ENCODE measurements at regions not wholly inside any gene's neighbourhood (a gene's known extent, or its start where the extent isn't known, plus 50 kb on each side); places are given as distances from the start of the nearest gene placed in this dataset.
A peak's percentile ranks its signal among the peaks of the same experiment; 100 is the strongest.

GRCh38 chr10:109726473-109726872 is 196.8 kb downstream of the XPNPEP1 start:
- intact Hi-C loops (cut with DNase I; ENCODE audit: low total_unique reads), result no loop called here

GRCh38 chr10:109723305-109723704 is 200.0 kb downstream of the XPNPEP1 start:
- TF ChIP-seq CTCF (IDR thresholded peaks at IDR 0.05) (no peak), POLR2A (IDR thresholded peaks at IDR 0.05) (no peak)
- no peaks in the 10 kb centered on the region for H3K4me1 ChIP-seq
- WGBS, 2 donors, result 57 to 58% methylated on average over 3 of the region's 3 CpGs
- DNase-seq, result no peak
- H3K27me3 ChIP-seq, result no peaks in the 10 kb centered on the region
- H3K4me3 ChIP-seq, result no peak overlapping the region
- intact Hi-C loops (cut with DNase I; ENCODE audit: low total_unique reads), result no loop called here
- H3K36me3 ChIP-seq (ENCODE audit: low read depth, missing control alignments), result no peaks in the 10 kb centered on the region
- no peak overlapping the region for H3K27ac ChIP-seq
- H3K9me3 ChIP-seq, result no peaks in the 10 kb centered on the region

More at GRCh38 chr10:109726473-109726872, 196.8 kb downstream of the XPNPEP1 start:
- DNase-seq, result no peak
- TF ChIP-seq POLR2A (IDR thresholded peaks at IDR 0.05) (no peak), CTCF (IDR thresholded peaks at IDR 0.05) (no peak)
- no peaks in the 10 kb centered on the region for H3K36me3 ChIP-seq (ENCODE audit: low read depth, missing control alignments)
- no peak overlapping the region for H3K4me3 ChIP-seq
- H3K4me1 ChIP-seq, result no peaks in the 10 kb centered on the region
- no peaks in the 10 kb centered on the region for H3K9me3 ChIP-seq
- no peaks in the 10 kb centered on the region for H3K27me3 ChIP-seq
- 33 to 40% methylated on average over 2 of the region's 2 CpGs for WGBS, 2 donors
- H3K27ac ChIP-seq, result peak overlapping the region in 1 of 2 donors; percentile 53

- no peaks in the 10 kb centered on the region for H3K4me1 ChIP-seq
- H3K4me3 ChIP-seq, result no peak overlapping the region
- no peaks in the 10 kb centered on the region for H3K36me3 ChIP-seq (ENCODE audit: low read depth, missing control alignments)
- H3K9me3 ChIP-seq, result no peaks in the 10 kb centered on the region
- DNase-seq, result no peak
- no peak for TF ChIP-seq CTCF (IDR thresholded peaks at IDR 0.05)
- no peak for TF ChIP-seq POLR2A (IDR thresholded peaks at IDR 0.05)
- intact Hi-C loops (cut with DNase I; ENCODE audit: low total_unique reads), result no loop called here
- H3K27me3 ChIP-seq, result no peaks in the 10 kb centered on the region
- H3K27ac ChIP-seq, result no peak overlapping the region
- 96% methylated on average over 3 of the region's 3 CpGs for WGBS, 2 donors
Measured at GRCh38 chr10:109721453-109722064, 201.8 kb downstream of the XPNPEP1 start.

- H3K27me3 ChIP-seq, result no peaks in the 10 kb centered on the region
- H3K27ac ChIP-seq, result no peak overlapping the region
- no peak for DNase-seq
- TF ChIP-seq CTCF (IDR thresholded peaks at IDR 0.05) (no peak), POLR2A (IDR thresholded peaks at IDR 0.05) (no peak)
- H3K36me3 ChIP-seq (ENCODE audit: low read depth, missing control alignments), result no peaks in the 10 kb centered on the region
- 63 to 73% methylated on average over 1 of the region's 1 CpG for WGBS, 2 donors
- no peaks in the 10 kb centered on the region for H3K4me1 ChIP-seq
- no peak overlapping the region for H3K4me3 ChIP-seq
- no peaks in the 10 kb centered on the region for H3K9me3 ChIP-seq
- intact Hi-C loops (cut with DNase I; ENCODE audit: low total_unique reads), result no loop called here
Measured at GRCh38 chr10:109706026-109706560, 217.2 kb downstream of the XPNPEP1 start.

Measured in testis (tissue), 2 donors.